Endothelial cell of umbilical vein (primary cell): ENCODE measurements at regions not wholly inside any gene's neighbourhood (a gene's known extent, or its start where the extent isn't known, plus 50 kb on each side); places are given as distances from the start of the nearest gene placed in this dataset.

ENCODE experiments used
- CTCF ChIP-seq, 2 donors: IDR thresholded peaks; 1 replicate in 1 of 2; 2 replicates in 1 of 2; pipeline ENCODE4 v1.5.1; 2011; ENCODE audit warnings: low read length in 2 of 2, mild to moderate bottlenecking in 2 of 2, moderate library complexity in 2 of 2, control low read depth in 1 of 2, inconsistent platforms in 1 of 2, low read depth in 1 of 2; ENCODE audit not compliant: insufficient read depth in 1 of 2; ENCODE audit errors: extremely low read depth in 1 of 2
- EZH2 ChIP-seq: IDR thresholded peaks from 2 replicates; pipeline ENCODE4 v1.6.1; 2012; ENCODE audit warnings: borderline replicate concordance, low read depth, mild to moderate bottlenecking, moderate library complexity, low read length, inconsistent platforms; ENCODE audit not compliant: severe bottlenecking
- POLR2A ChIP-seq: IDR thresholded peaks from 2 replicates; pipeline ENCODE4 v1.6.1; 2012; ENCODE audit warnings: low read depth, mild to moderate bottlenecking, control low read depth, low read length
- TF ChIP-seq, protein P1 (sequence below): IDR thresholded peaks from 2 replicates; pipeline ENCODE4 v1.6.1; 2011; ENCODE audit not compliant: insufficient read depth, insufficient read length

- TF ChIP-seq POLR2A (no peak), CTCF (IDR thresholded peaks at IDR 0.05; ENCODE audit: extremely low read depth in 1 of 2, insufficient read depth in 1 of 2, low read depth in 1 of 2, low read length in 2 of 2) (no peak), EZH2 (no peak)
- TF ChIP-seq, protein P1, sequence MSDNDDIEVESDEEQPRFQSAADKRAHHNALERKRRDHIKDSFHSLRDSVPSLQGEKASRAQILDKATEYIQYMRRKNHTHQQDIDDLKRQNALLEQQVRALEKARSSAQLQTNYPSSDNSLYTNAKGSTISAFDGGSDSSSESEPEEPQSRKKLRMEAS = no peak
Observed at GRCh38 chr2:123917241-123917640, 107.8 kb upstream of the CNTNAP5 start.
